Activated CD4-positive, alpha-beta T cell treated with anti-CD3 and anti-CD28 coated beads, Interleukin-2, amount 10 ng/mL, durations not matched to agents 24 days and 14 days (primary cell): ENCODE measurements at regions not wholly inside any gene's neighbourhood (a gene's known extent, or its start where the extent isn't known, plus 50 kb on each side); places are given as distances from the start of the nearest gene placed in this dataset.

Experiments used
- DNase-seq: peaks from one replicate; pipeline ENCODE4 v3.0.0; 2022
- H3K27ac Mint-ChIP-seq: one replicate; pipeline ENCODE4 v1.8.0; 2022; ENCODE audit warnings: mild to moderate bottlenecking, mixed read lengths
- H3K27me3 Mint-ChIP-seq: one replicate; pipeline ENCODE4 v1.8.0; 2022; ENCODE audit warnings: mixed read lengths
- H3K36me3 Mint-ChIP-seq: one replicate; pipeline ENCODE4 v1.8.0; 2022; ENCODE audit warnings: low read depth, mild to moderate bottlenecking, mixed read lengths
- H3K4me1 Mint-ChIP-seq: one replicate; pipeline ENCODE4 v1.8.0; 2021; ENCODE audit warnings: mixed read lengths
- H3K4me3 Mint-ChIP-seq: one replicate; pipeline ENCODE4 v1.8.0; 2022; ENCODE audit warnings: mild to moderate bottlenecking, moderate library complexity, mixed read lengths
- H3K9me3 Mint-ChIP-seq: one replicate; pipeline ENCODE4 v1.8.0; 2021; ENCODE audit warnings: mixed read lengths
- intact Hi-C: fragments of 100-400 bp; cut with micrococcal nuclease; formaldehyde crosslinking; loops from one replicate; pipeline ENCODE4 v1.15.1; 2023

- no peak overlapping the region for H3K4me3 Mint-ChIP-seq
- H3K27ac Mint-ChIP-seq, result no peak overlapping the region
- intact Hi-C loops, result no loop called here
- peaks cover 4% of the 10 kb centered on the region for H3K9me3 Mint-ChIP-seq
- DNase-seq, result no peak
- H3K4me1 Mint-ChIP-seq, result no peaks in the 10 kb centered on the region
- no peaks in the 10 kb centered on the region for H3K36me3 Mint-ChIP-seq
- no peaks in the 10 kb centered on the region for H3K27me3 Mint-ChIP-seq
Observed at GRCh38 chr3:166190360-166190759, 353.1 kb upstream of the BCHE start.

GRCh38 chr3:166187237-166187636 lies 350.0 kb upstream of the BCHE start:
- Mint-ChIP-seq H3K27ac (no peak overlapping the region), H3K27me3 (no peaks in the 10 kb centered on the region), H3K36me3 (no peaks in the 10 kb centered on the region), H3K4me1 (no peaks in the 10 kb centered on the region), H3K4me3 (no peak overlapping the region), H3K9me3 (peaks cover 4% of the 10 kb centered on the region)
- intact Hi-C loops, result no loop called here
- no peak for DNase-seq

- Mint-ChIP-seq H3K27ac (no peak overlapping the region), H3K36me3 (no peaks in the 10 kb centered on the region), H3K9me3 (peaks cover 4% of the 10 kb centered on the region), H3K27me3 (no peaks in the 10 kb centered on the region), H3K4me3 (no peak overlapping the region), H3K4me1 (no peaks in the 10 kb centered on the region)
- DNase-seq, result no peak
- intact Hi-C loops, result no loop called here
Observed at GRCh38 chr3:166186003-166186402, 348.8 kb upstream of the BCHE start.

GRCh38 chr3:166177130-166177529 lies 339.9 kb upstream of the BCHE start:
- intact Hi-C loops, result no loop called here
- DNase-seq, result no peak
- H3K4me3 Mint-ChIP-seq, result no peak overlapping the region
- H3K36me3 Mint-ChIP-seq, result no peaks in the 10 kb centered on the region
- no peaks in the 10 kb centered on the region for H3K9me3 Mint-ChIP-seq
- H3K4me1 Mint-ChIP-seq, result no peaks in the 10 kb centered on the region
- no peak overlapping the region for H3K27ac Mint-ChIP-seq
- H3K27me3 Mint-ChIP-seq, result no peaks in the 10 kb centered on the region

GRCh38 chr3:166171695-166172094 lies 334.5 kb upstream of the BCHE start:
- H3K27ac Mint-ChIP-seq, result no peak overlapping the region
- no peak for DNase-seq
- no peaks in the 10 kb centered on the region for H3K4me1 Mint-ChIP-seq
- no peak overlapping the region for H3K4me3 Mint-ChIP-seq
- no peaks in the 10 kb centered on the region for H3K27me3 Mint-ChIP-seq
- intact Hi-C loops, result no loop called here
- no peaks in the 10 kb centered on the region for H3K9me3 Mint-ChIP-seq
- no peaks in the 10 kb centered on the region for H3K36me3 Mint-ChIP-seq

- Mint-ChIP-seq H3K4me1 (no peaks in the 10 kb centered on the region), H3K4me3 (no peak overlapping the region), H3K9me3 (no peaks in the 10 kb centered on the region), H3K27ac (no peak overlapping the region), H3K36me3 (no peaks in the 10 kb centered on the region), H3K27me3 (no peaks in the 10 kb centered on the region)
- DNase-seq, result no peak
- intact Hi-C loops, result no loop called here
Observed at GRCh38 chr3:166169681-166170080, 332.5 kb upstream of the BCHE start.

- intact Hi-C loops, result no loop called here
- Mint-ChIP-seq H3K27ac (no peak overlapping the region), H3K9me3 (no peaks in the 10 kb centered on the region), H3K4me3 (no peak overlapping the region), H3K27me3 (no peaks in the 10 kb centered on the region), H3K36me3 (no peaks in the 10 kb centered on the region), H3K4me1 (no peaks in the 10 kb centered on the region)
- DNase-seq, result no peak
Observed at GRCh38 chr3:166127969-166128368, 290.7 kb upstream of the BCHE start.

GRCh38 chr3:166125179-166125578 lies 288.0 kb upstream of the BCHE start:
- no peak for DNase-seq
- H3K27ac Mint-ChIP-seq, result no peak overlapping the region
- intact Hi-C loops, result no loop called here

GRCh38 chr3:166123576-166123975 lies 286.4 kb upstream of the BCHE start:
- no peaks in the 10 kb centered on the region for H3K4me1 Mint-ChIP-seq
- no peaks in the 10 kb centered on the region for H3K27me3 Mint-ChIP-seq
- H3K36me3 Mint-ChIP-seq, result no peaks in the 10 kb centered on the region
- no peak overlapping the region for H3K27ac Mint-ChIP-seq
- no peak overlapping the region for H3K4me3 Mint-ChIP-seq
- DNase-seq, result no peak
- H3K9me3 Mint-ChIP-seq, result no peaks in the 10 kb centered on the region
- intact Hi-C loops, result no loop called here

More at GRCh38 chr3:166125179-166125578, 288.0 kb upstream of the BCHE start:
- H3K36me3 Mint-ChIP-seq, result no peaks in the 10 kb centered on the region
- H3K9me3 Mint-ChIP-seq, result no peaks in the 10 kb centered on the region
- no peaks in the 10 kb centered on the region for H3K27me3 Mint-ChIP-seq
- no peak overlapping the region for H3K4me3 Mint-ChIP-seq
- H3K4me1 Mint-ChIP-seq, result no peaks in the 10 kb centered on the region

- H3K27me3 Mint-ChIP-seq, result no peaks in the 10 kb centered on the region
- H3K4me3 Mint-ChIP-seq, result no peak overlapping the region
- no peaks in the 10 kb centered on the region for H3K36me3 Mint-ChIP-seq
- H3K9me3 Mint-ChIP-seq, result no peaks in the 10 kb centered on the region
- intact Hi-C loops, result no loop called here
- H3K27ac Mint-ChIP-seq, result no peak overlapping the region
- H3K4me1 Mint-ChIP-seq, result no peaks in the 10 kb centered on the region
- DNase-seq, result no peak
Observed at GRCh38 chr3:166123088-166123487, 285.9 kb upstream of the BCHE start.

- H3K4me1 Mint-ChIP-seq, result no peaks in the 10 kb centered on the region
- intact Hi-C loops, result no loop called here
- H3K36me3 Mint-ChIP-seq, result no peaks in the 10 kb centered on the region
- H3K27ac Mint-ChIP-seq, result no peak overlapping the region
- H3K27me3 Mint-ChIP-seq, result no peaks in the 10 kb centered on the region
- no peak overlapping the region for H3K4me3 Mint-ChIP-seq
- DNase-seq, result no peak
- no peaks in the 10 kb centered on the region for H3K9me3 Mint-ChIP-seq
Observed at GRCh38 chr3:166118049-166118448, 280.8 kb upstream of the BCHE start.

- H3K27me3 Mint-ChIP-seq, result no peaks in the 10 kb centered on the region
- DNase-seq, result no peak
- H3K36me3 Mint-ChIP-seq, result no peaks in the 10 kb centered on the region
- H3K9me3 Mint-ChIP-seq, result no peaks in the 10 kb centered on the region
- no peak overlapping the region for H3K4me3 Mint-ChIP-seq
- H3K27ac Mint-ChIP-seq, result no peak overlapping the region
- intact Hi-C loops, result no loop called here
- no peaks in the 10 kb centered on the region for H3K4me1 Mint-ChIP-seq
Observed at GRCh38 chr3:166114448-166114847, 277.2 kb upstream of the BCHE start.

- DNase-seq, result no peak
- H3K9me3 Mint-ChIP-seq, result no peaks in the 10 kb centered on the region
- no peaks in the 10 kb centered on the region for H3K4me1 Mint-ChIP-seq
- no peak overlapping the region for H3K4me3 Mint-ChIP-seq
- H3K36me3 Mint-ChIP-seq, result no peaks in the 10 kb centered on the region
- H3K27ac Mint-ChIP-seq, result no peak overlapping the region
- no peaks in the 10 kb centered on the region for H3K27me3 Mint-ChIP-seq
- intact Hi-C loops, result no loop called here
Observed at GRCh38 chr3:166111562-166111961, 274.3 kb upstream of the BCHE start.

GRCh38 chr3:166110102-166110501 lies 272.9 kb upstream of the BCHE start:
- intact Hi-C loops, result no loop called here
- no peaks in the 10 kb centered on the region for H3K27me3 Mint-ChIP-seq
- no peaks in the 10 kb centered on the region for H3K4me1 Mint-ChIP-seq
- H3K9me3 Mint-ChIP-seq, result peaks cover 2% of the 10 kb centered on the region
- H3K4me3 Mint-ChIP-seq, result no peak overlapping the region
- no peak overlapping the region for H3K27ac Mint-ChIP-seq
- no peaks in the 10 kb centered on the region for H3K36me3 Mint-ChIP-seq
- no peak for DNase-seq

GRCh38 chr3:166104938-166105337 lies 267.7 kb upstream of the BCHE start:
- Mint-ChIP-seq H3K9me3 (peaks cover 2% of the 10 kb centered on the region), H3K27ac (no peak overlapping the region), H3K27me3 (no peaks in the 10 kb centered on the region), H3K36me3 (no peaks in the 10 kb centered on the region), H3K4me3 (no peak overlapping the region), H3K4me1 (no peaks in the 10 kb centered on the region)
- DNase-seq, result no peak
- intact Hi-C loops, result no loop called here
